ENCODE measurements at regions not wholly inside any gene's neighbourhood (a gene's known extent, or its start where the extent isn't known, plus 50 kb on each side); places are given as distances from the start of the nearest gene placed in this dataset.

GRCh38 chr3:144692488-144692887 lies 720.9 kb downstream of the DIPK2A start:
- Histone ChIP-seq H3K27me3 (ENCODE audit: control insufficient read depth in 4 of 4, insufficient read depth in 4 of 4, low read length in 3 of 4) (no peaks in the 10 kb centered on the region), H3K4me1 (ENCODE audit: control insufficient read depth in 4 of 4, insufficient read depth in 4 of 4, low read length in 3 of 4) (no peaks in the 10 kb centered on the region), H3K4me3 (ENCODE audit: low read depth in 1 of 3, low read length in 3 of 3) (no peak overlapping the region), H3K9ac (ENCODE audit: low read depth in 1 of 2, low read length in 2 of 2) (no peak overlapping the region), H3K36me3 (ENCODE audit: control insufficient read depth in 4 of 4, insufficient read depth in 3 of 4, low read depth in 1 of 4, low read length in 3 of 4) (no peaks in the 10 kb centered on the region), H3K27ac (ENCODE audit: low read depth in 1 of 2, low read length in 2 of 2) (no peak overlapping the region), H3K9me3 (ENCODE audit: control insufficient read depth in 4 of 4, low read length in 3 of 4) (no peaks in the 10 kb centered on the region)
- TF ChIP-seq MAX (IDR thresholded peaks at IDR 0.05), result no peak
- no peak for TF ChIP-seq JUND (IDR thresholded peaks at IDR 0.05)
- 85% methylated on average over 4 of the region's 4 CpGs for WGBS
- DNase-seq (ENCODE audit: low spot score), result no peak

- DNase-seq (ENCODE audit: low spot score), result no peak
- Histone ChIP-seq H3K4me3 (ENCODE audit: low read depth in 1 of 3, low read length in 3 of 3) (no peak overlapping the region), H3K9ac (ENCODE audit: low read depth in 1 of 2, low read length in 2 of 2) (no peak overlapping the region), H3K27ac (ENCODE audit: low read depth in 1 of 2, low read length in 2 of 2) (no peak overlapping the region), H3K36me3 (ENCODE audit: control insufficient read depth in 4 of 4, insufficient read depth in 3 of 4, low read depth in 1 of 4, low read length in 3 of 4) (no peaks in the 10 kb centered on the region), H3K9me3 (ENCODE audit: control insufficient read depth in 4 of 4, low read length in 3 of 4) (no peaks in the 10 kb centered on the region), H3K4me1 (ENCODE audit: control insufficient read depth in 4 of 4, insufficient read depth in 4 of 4, low read length in 3 of 4) (no peaks in the 10 kb centered on the region), H3K27me3 (ENCODE audit: control insufficient read depth in 4 of 4, insufficient read depth in 4 of 4, low read length in 3 of 4) (no peaks in the 10 kb centered on the region)
- TF ChIP-seq FOXA2 (IDR thresholded peaks at IDR 0.05) (no peak), CTCF (IDR thresholded peaks at IDR 0.05; ENCODE audit: low read depth, low read length, missing input control) (no peak), SP1 (IDR thresholded peaks at IDR 0.05) (no peak), RAD21 (IDR thresholded peaks at IDR 0.05) (no peak), HNF4G (IDR thresholded peaks at IDR 0.05) (no peak), NR2F2 (IDR thresholded peaks at IDR 0.05) (no peak), REST (IDR thresholded peaks at IDR 0.05) (no peak), YY1 (IDR thresholded peaks at IDR 0.05) (no peak), MAX (IDR thresholded peaks at IDR 0.05) (no peak), TAF1 (conservative IDR thresholded peaks at IDR 0.05) (no peak), ATF3 (IDR thresholded peaks at IDR 0.05) (no peak), ZBTB33 (IDR thresholded peaks at IDR 0.05) (no peak), EGR1 (IDR thresholded peaks at IDR 0.05; ENCODE audit: low read depth in 2 of 2) (no peak), FOXA1 (IDR thresholded peaks at IDR 0.05) (no peak), JUND (IDR thresholded peaks at IDR 0.05) (no peak), RXRA (IDR thresholded peaks at IDR 0.05) (no peak), HNF4A (conservative IDR thresholded peaks at IDR 0.05) (no peak), GABPA (IDR thresholded peaks at IDR 0.05 in 1 of 2, conservative IDR thresholded peaks at IDR 0.05 in 1 of 2) (no peak)
- 44% methylated on average over 1 of the region's 1 CpG for WGBS
Measured at GRCh38 chr3:144708437-144708836, 736.8 kb downstream of the DIPK2A start.
